Neural cell (in vitro differentiated cells): ENCODE measurements at regions not wholly inside any gene's neighbourhood (a gene's known extent, or its start where the extent isn't known, plus 50 kb on each side); places are given as distances from the start of the nearest gene placed in this dataset.

ENCODE experiments used
- H2AFZ ChIP-seq: fragments of 200-600, 300-800 bp; sonication (generic), shearing (Covaris generic); 2 replicates; pipeline ENCODE4 v1.6.0; 2014; ENCODE audit warnings: low read depth, mild to moderate bottlenecking, antibody characterized with exemption, low read length, moderate library complexity
- H3F3A ChIP-seq: fragments of 200-600 bp; shearing (Covaris generic); 2 replicates; pipeline ENCODE4 v1.6.1; 2016; ENCODE audit warnings: mild to moderate bottlenecking, moderate library complexity, mixed read lengths, antibody characterized with exemption, low read length; ENCODE audit not compliant: insufficient read depth, poor library complexity, severe bottlenecking
- H3K27ac ChIP-seq: fragments of 200-600, 300-800 bp; sonication (generic), shearing (Covaris generic); 2 replicates; pipeline ENCODE4 v1.5.1; 2014; ENCODE audit warnings: mild to moderate bottlenecking, low read length, moderate library complexity
- H3K27me3 ChIP-seq: fragments of 300-800, 200-600 bp; sonication (generic), shearing (Covaris generic); 2 replicates; pipeline ENCODE4 v1.6.0; 2014; ENCODE audit warnings: mild to moderate bottlenecking, low read depth, low read length, moderate library complexity; ENCODE audit not compliant: insufficient read depth
- H3K36me3 ChIP-seq: fragments of 300-800, 200-600 bp; sonication (generic), shearing (Covaris generic); 2 replicates; pipeline ENCODE4 v1.5.1; 2014; ENCODE audit warnings: mild to moderate bottlenecking, antibody characterized with exemption, low read length, moderate library complexity; ENCODE audit not compliant: insufficient read depth
- H3K4me2 ChIP-seq: fragments of 300-800, 200-600 bp; sonication (generic), shearing (Covaris generic); 2 replicates; pipeline ENCODE4 v1.6.0; 2014; ENCODE audit warnings: mild to moderate bottlenecking, low read length
- H3K4me3 ChIP-seq: fragments of 300-800, 200-600 bp; sonication (generic), shearing (Covaris generic); 2 replicates; pipeline ENCODE4 v1.5.1; 2014; ENCODE audit warnings: mild to moderate bottlenecking, low read length, moderate library complexity
- H3K79me2 ChIP-seq: fragments of 200-600 bp; shearing (Covaris generic); replicated peaks from 2 replicates; pipeline ENCODE4 v1.6.0; 2014; ENCODE audit warnings: mild to moderate bottlenecking, low read length, moderate library complexity; ENCODE audit not compliant: insufficient read depth
- H3K9ac ChIP-seq: fragments of 300-800, 200-600 bp; sonication (generic), shearing (Covaris generic); 2 replicates; pipeline ENCODE4 v1.6.1; 2016; ENCODE audit warnings: mild to moderate bottlenecking, low read length, mixed read lengths
- H3K9me2 ChIP-seq: fragments of 200-600 bp; shearing (Covaris generic); 2 replicates; pipeline ENCODE4 v1.6.1; 2016; ENCODE audit warnings: mild to moderate bottlenecking, low read length, mixed read lengths; ENCODE audit not compliant: insufficient read depth
- H3K9me3 ChIP-seq: fragments of 200-600, 300-800 bp; sonication (generic), shearing (Covaris generic); 2 replicates; pipeline ENCODE4 v1.6.1; 2016; ENCODE audit warnings: mild to moderate bottlenecking, mixed run types, low read length, moderate library complexity, mixed read lengths
- H4K20me1 ChIP-seq: fragments of 200-600 bp; shearing (Covaris generic); 2 replicates; pipeline ENCODE4 v1.6.1; 2016; ENCODE audit warnings: mild to moderate bottlenecking, mixed run types; ENCODE audit not compliant: insufficient read depth
- CTCF ChIP-seq: fragments of 450-650 bp; IDR thresholded peaks from 2 replicates; pipeline ENCODE4 v1.5.1; 2014; ENCODE audit warnings: antibody characterized with exemption, mild to moderate bottlenecking, moderate library complexity; ENCODE audit not compliant: poor library complexity, severe bottlenecking
- EP300 ChIP-seq: fragments of 450-650 bp; conservative IDR thresholded peaks from 2 replicates; pipeline ENCODE4 v1.6.1; 2014; ENCODE audit warnings: antibody characterized with exemption, mild to moderate bottlenecking, moderate library complexity; ENCODE audit not compliant: poor library complexity, severe bottlenecking
- EZH2 ChIP-seq: fragments of 200-600, 300-800 bp; shearing (Covaris generic), sonication (generic); IDR thresholded peaks from 2 replicates; pipeline ENCODE4 v1.6.1; 2014; ENCODE audit warnings: antibody characterized with exemption, low read length, borderline replicate concordance, mild to moderate bottlenecking; ENCODE audit not compliant: insufficient read depth, poor library complexity, severe bottlenecking
- MXI1 ChIP-seq: fragments of 450-650 bp; conservative IDR thresholded peaks from 2 replicates; pipeline ENCODE4 v1.6.1; 2014; ENCODE audit warnings: antibody characterized with exemption, mild to moderate bottlenecking; ENCODE audit not compliant: poor library complexity, severe bottlenecking
- POLR2AphosphoS5 ChIP-seq: IDR thresholded peaks from 2 replicates; pipeline ENCODE4 v1.6.1; 2012
- RAD21 ChIP-seq: fragments of 450-650 bp; conservative IDR thresholded peaks from 2 replicates; pipeline ENCODE4 v1.6.1; 2014; ENCODE audit warnings: antibody characterized with exemption, mild to moderate bottlenecking, moderate library complexity
- REST ChIP-seq: IDR thresholded peaks from 2 replicates; pipeline ENCODE4 v1.6.1; 2012; ENCODE audit warnings: borderline replicate concordance
- SMC3 ChIP-seq: fragments of 450-650 bp; conservative IDR thresholded peaks from 2 replicates; pipeline ENCODE4 v1.6.1; 2014; ENCODE audit warnings: antibody characterized with exemption, mild to moderate bottlenecking, moderate library complexity; ENCODE audit not compliant: poor library complexity
- TAF1 ChIP-seq: IDR thresholded peaks from 2 replicates; pipeline ENCODE4 v1.6.1; 2012; ENCODE audit warnings: low read depth

DNA sequence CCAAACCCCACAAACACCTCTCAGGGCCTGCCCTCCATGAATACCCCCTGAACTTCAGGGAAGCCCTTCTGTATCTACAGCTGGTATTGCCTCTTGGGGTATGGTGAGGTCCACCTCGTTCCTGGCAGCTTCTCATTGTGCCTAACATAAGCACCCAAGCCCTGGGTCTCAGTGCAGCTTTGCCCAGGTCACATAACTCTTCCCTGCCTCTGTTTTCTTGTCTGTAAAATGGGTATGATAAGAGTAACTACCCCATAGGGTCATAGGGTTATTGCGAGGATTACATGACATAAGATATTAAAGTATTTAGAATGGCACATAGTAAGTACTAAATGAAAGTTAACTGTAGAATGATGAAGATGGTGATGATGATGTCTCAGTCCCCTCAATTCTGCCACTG, 190.0 kb upstream of the PWP1 start:
- Histone ChIP-seq H2AFZ (no peak overlapping the region), H3K4me2 (no peak overlapping the region), H3K36me3 (no peaks in the 10 kb centered on the region), H4K20me1 (no peaks in the 10 kb centered on the region), H3K79me2 (no peaks in the 10 kb centered on the region), H3K9me3 (no peaks in the 10 kb centered on the region), H3K27ac (no peak overlapping the region), H3K27me3 (no peaks in the 10 kb centered on the region), H3K4me3 (no peak overlapping the region), H3K9ac (no peak overlapping the region), H3K9me2 (no peaks in the 10 kb centered on the region), H3F3A (no peaks in the 10 kb centered on the region)
- TF ChIP-seq REST (no peak), POLR2AphosphoS5 (no peak), RAD21 (no peak), EZH2 (no peak), SMC3 (no peak), EP300 (no peak)

GRCh38 chr12:107497231-107497630, 188.4 kb upstream of the PWP1 start:
- Histone ChIP-seq H3K9me2 (no peaks in the 10 kb centered on the region), H3K4me3 (no peak overlapping the region), H4K20me1 (no peaks in the 10 kb centered on the region), H3K9ac (no peak overlapping the region), H3K4me2 (no peak overlapping the region), H3K36me3 (no peaks in the 10 kb centered on the region), H3K27me3 (no peaks in the 10 kb centered on the region), H3F3A (no peaks in the 10 kb centered on the region), H3K79me2 (no peaks in the 10 kb centered on the region), H2AFZ (no peak overlapping the region), H3K27ac (no peak overlapping the region), H3K9me3 (no peaks in the 10 kb centered on the region)
- TF ChIP-seq CTCF, result no peak
- TF ChIP-seq SMC3, result no peak
- TF ChIP-seq EP300, result no peak
- no peak for TF ChIP-seq RAD21
- no peak for TF ChIP-seq REST
- no peak for TF ChIP-seq TAF1
- TF ChIP-seq EZH2, result no peak
- TF ChIP-seq MXI1, result no peak
- TF ChIP-seq POLR2AphosphoS5, result no peak
